Activated T-helper 1 cell treated with anti-CD3 and anti-CD28 coated beads, Interleukin-12 subunit alpha, Interleukin-12 subunit beta, Interleukin-2, Interleukin-4 antibody, amounts not matched to agents 30 ng/mL and 10 ng/mL and 1 ng/mL, durations not matched to agents 14 hours and 24 hours and 36 hours (primary cell): ENCODE measurements at regions not wholly inside any gene's neighbourhood (a gene's known extent, or its start where the extent isn't known, plus 50 kb on each side); places are given as distances from the start of the nearest gene placed in this dataset.

Source experiments
- DNase-seq: peaks from one replicate; pipeline ENCODE4 v3.0.0; 2021; ENCODE audit warnings: low spot score
- H3K27ac Mint-ChIP-seq: one replicate; pipeline ENCODE4 v1.8.0; 2021; ENCODE audit warnings: mild to moderate bottlenecking, mixed read lengths
- H3K27me3 Mint-ChIP-seq: one replicate; pipeline ENCODE4 v1.8.0; 2022; ENCODE audit warnings: mild to moderate bottlenecking, moderate library complexity, mixed read lengths; ENCODE audit not compliant: insufficient read depth
- H3K36me3 Mint-ChIP-seq: one replicate; pipeline ENCODE4 v1.8.0; 2021; ENCODE audit warnings: low read depth, mixed read lengths
- H3K4me1 Mint-ChIP-seq: one replicate; pipeline ENCODE4 v1.8.0; 2021; ENCODE audit warnings: low read depth, mixed read lengths
- H3K4me3 Mint-ChIP-seq: one replicate; pipeline ENCODE4 v1.8.0; 2021; ENCODE audit warnings: mild to moderate bottlenecking, moderate library complexity, mixed read lengths
- H3K9me3 Mint-ChIP-seq: one replicate; pipeline ENCODE4 v1.8.0; 2021; ENCODE audit warnings: mixed read lengths
- intact Hi-C: fragments of 100-400 bp; cut with micrococcal nuclease; formaldehyde crosslinking; loops from one replicate; pipeline ENCODE4 v1.15.1; 2024

- no peak overlapping the region for H3K4me3 Mint-ChIP-seq
- no peaks in the 10 kb centered on the region for H3K4me1 Mint-ChIP-seq
- H3K27ac Mint-ChIP-seq, result no peak overlapping the region
- H3K36me3 Mint-ChIP-seq, result no peaks in the 10 kb centered on the region
- H3K9me3 Mint-ChIP-seq, result no peaks in the 10 kb centered on the region
- H3K27me3 Mint-ChIP-seq, result no peaks in the 10 kb centered on the region
- intact Hi-C loops, result no loop called here
- DNase-seq, result no peak
Measured at GRCh38 chr1:217238945-217239344, 391.9 kb downstream of the GPATCH2 start.

- no peak for DNase-seq
- H3K27me3 Mint-ChIP-seq, result no peaks in the 10 kb centered on the region
- intact Hi-C loops, result no loop called here
- no peaks in the 10 kb centered on the region for H3K4me1 Mint-ChIP-seq
- H3K4me3 Mint-ChIP-seq, result no peak overlapping the region
- no peaks in the 10 kb centered on the region for H3K36me3 Mint-ChIP-seq
- no peak overlapping the region for H3K27ac Mint-ChIP-seq
- H3K9me3 Mint-ChIP-seq, result no peaks in the 10 kb centered on the region
Measured at GRCh38 chr1:217230412-217230811, 400.5 kb downstream of the GPATCH2 start.

- H3K27me3 Mint-ChIP-seq, result no peaks in the 10 kb centered on the region
- intact Hi-C loops, result no loop called here
Measured at GRCh38 chr1:217228689-217229088, 402.2 kb downstream of the GPATCH2 start.

GRCh38 chr1:217224201-217224600, 406.7 kb downstream of the GPATCH2 start:
- no peaks in the 10 kb centered on the region for H3K9me3 Mint-ChIP-seq
- H3K27me3 Mint-ChIP-seq, result no peaks in the 10 kb centered on the region
- no peak overlapping the region for H3K27ac Mint-ChIP-seq
- H3K36me3 Mint-ChIP-seq, result no peaks in the 10 kb centered on the region
- H3K4me3 Mint-ChIP-seq, result no peak overlapping the region
- DNase-seq, result no peak
- no peaks in the 10 kb centered on the region for H3K4me1 Mint-ChIP-seq
- intact Hi-C loops, result no loop called here

More at GRCh38 chr1:217228689-217229088, 402.2 kb downstream of the GPATCH2 start:
- DNase-seq, result no peak
- H3K36me3 Mint-ChIP-seq, result no peaks in the 10 kb centered on the region
- no peak overlapping the region for H3K4me3 Mint-ChIP-seq
- no peaks in the 10 kb centered on the region for H3K9me3 Mint-ChIP-seq
- H3K4me1 Mint-ChIP-seq, result no peaks in the 10 kb centered on the region
- H3K27ac Mint-ChIP-seq, result no peak overlapping the region

GRCh38 chr1:217214551-217214950, 416.3 kb downstream of the GPATCH2 start:
- no peaks in the 10 kb centered on the region for H3K4me1 Mint-ChIP-seq
- intact Hi-C loops, result no loop called here

GRCh38 chr1:217211486-217211885, 419.4 kb downstream of the GPATCH2 start:
- no peaks in the 10 kb centered on the region for H3K27me3 Mint-ChIP-seq
- H3K27ac Mint-ChIP-seq, result no peak overlapping the region
- intact Hi-C loops, result no loop called here
- H3K4me3 Mint-ChIP-seq, result no peak overlapping the region
- DNase-seq, result no peak
- H3K9me3 Mint-ChIP-seq, result peaks cover 6% of the 10 kb centered on the region
- no peaks in the 10 kb centered on the region for H3K4me1 Mint-ChIP-seq
- no peaks in the 10 kb centered on the region for H3K36me3 Mint-ChIP-seq

More at GRCh38 chr1:217214551-217214950, 416.3 kb downstream of the GPATCH2 start:
- H3K27me3 Mint-ChIP-seq, result no peaks in the 10 kb centered on the region
- no peak for DNase-seq
- no peak overlapping the region for H3K4me3 Mint-ChIP-seq
- H3K36me3 Mint-ChIP-seq, result no peaks in the 10 kb centered on the region
- no peak overlapping the region for H3K27ac Mint-ChIP-seq
- no peaks in the 10 kb centered on the region for H3K9me3 Mint-ChIP-seq

- Mint-ChIP-seq H3K36me3 (no peaks in the 10 kb centered on the region), H3K9me3 (peaks cover 15% of the 10 kb centered on the region), H3K4me3 (no peak overlapping the region), H3K27me3 (no peaks in the 10 kb centered on the region), H3K27ac (no peak overlapping the region), H3K4me1 (no peaks in the 10 kb centered on the region)
- DNase-seq, result no peak
- intact Hi-C loops, result no loop called here
Measured at GRCh38 chr1:217205578-217205977, 425.3 kb downstream of the GPATCH2 start.

- no peaks in the 10 kb centered on the region for H3K4me1 Mint-ChIP-seq
- intact Hi-C loops, result no loop called here
Measured at GRCh38 chr1:217196616-217197015, 434.3 kb downstream of the GPATCH2 start.

GRCh38 chr1:217193151-217193550, 437.7 kb downstream of the GPATCH2 start:
- Mint-ChIP-seq H3K36me3 (no peaks in the 10 kb centered on the region), H3K4me1 (no peaks in the 10 kb centered on the region), H3K27ac (no peak overlapping the region), H3K27me3 (no peaks in the 10 kb centered on the region), H3K4me3 (no peak overlapping the region), H3K9me3 (peaks cover 4% of the 10 kb centered on the region)
- intact Hi-C loops, result no loop called here
- no peak for DNase-seq

More at GRCh38 chr1:217196616-217197015, 434.3 kb downstream of the GPATCH2 start:
- Mint-ChIP-seq H3K9me3 (no peaks in the 10 kb centered on the region), H3K27me3 (no peaks in the 10 kb centered on the region), H3K36me3 (no peaks in the 10 kb centered on the region), H3K27ac (no peak overlapping the region), H3K4me3 (no peak overlapping the region)
- DNase-seq, result no peak

GRCh38 chr1:217191441-217191840, 439.4 kb downstream of the GPATCH2 start:
- Mint-ChIP-seq H3K4me3 (no peak overlapping the region), H3K27ac (no peak overlapping the region), H3K27me3 (no peaks in the 10 kb centered on the region), H3K36me3 (no peaks in the 10 kb centered on the region), H3K9me3 (peaks cover 12% of the 10 kb centered on the region), H3K4me1 (no peaks in the 10 kb centered on the region)
- intact Hi-C loops, result no loop called here
- DNase-seq, result no peak

GRCh38 chr1:217190359-217190758, 440.5 kb downstream of the GPATCH2 start:
- no peak for DNase-seq
- no peaks in the 10 kb centered on the region for H3K4me1 Mint-ChIP-seq
- no peak overlapping the region for H3K27ac Mint-ChIP-seq
- H3K27me3 Mint-ChIP-seq, result no peaks in the 10 kb centered on the region
- intact Hi-C loops, result no loop called here
- H3K4me3 Mint-ChIP-seq, result no peak overlapping the region
- peaks cover 12% of the 10 kb centered on the region for H3K9me3 Mint-ChIP-seq
- H3K36me3 Mint-ChIP-seq, result no peaks in the 10 kb centered on the region

- Mint-ChIP-seq H3K4me1 (no peaks in the 10 kb centered on the region), H3K4me3 (no peak overlapping the region), H3K27me3 (no peaks in the 10 kb centered on the region), H3K36me3 (no peaks in the 10 kb centered on the region), H3K27ac (no peak overlapping the region), H3K9me3 (peaks cover 17% of the 10 kb centered on the region)
- DNase-seq, result no peak
- intact Hi-C loops, result no loop called here
Measured at GRCh38 chr1:217189362-217189761, 441.5 kb downstream of the GPATCH2 start.

- no peak overlapping the region for H3K27ac Mint-ChIP-seq
- H3K27me3 Mint-ChIP-seq, result no peaks in the 10 kb centered on the region
- H3K36me3 Mint-ChIP-seq, result no peaks in the 10 kb centered on the region
- H3K9me3 Mint-ChIP-seq, result peaks cover 17% of the 10 kb centered on the region
- no peak overlapping the region for H3K4me3 Mint-ChIP-seq
- intact Hi-C loops, result no loop called here
- no peaks in the 10 kb centered on the region for H3K4me1 Mint-ChIP-seq
- no peak for DNase-seq
Measured at GRCh38 chr1:217188280-217189237, 442.3 kb downstream of the GPATCH2 start.
